AG04450 (cell line): ENCODE measurements at regions not wholly inside any gene's neighbourhood (a gene's known extent, or its start where the extent isn't known, plus 50 kb on each side); places are given as distances from the start of the nearest gene placed in this dataset.
"Not testable (repeated sequence)": the region's sequence is repeated elsewhere in the genome, so short reads cannot be mapped to it uniquely, and the experiment has no call there.

ENCODE experiments used
- CTCF ChIA-PET: fragments of 300-600, 350-600 bp; formaldehyde crosslinking; extraction: SDS; loops from one replicate; lab custom pipeline; 2022; ENCODE audit warnings: antibody characterized with exemption, inconsistent platforms; lab: Charles Lee
- POLR2A ChIA-PET: fragments of 350-600 bp; formaldehyde crosslinking; extraction: SDS; loops from one replicate; lab custom pipeline; 2021; ENCODE audit warnings: antibody characterized with exemption, inconsistent platforms; lab: Yijun Ruan, JAX
- DNase-seq: peaks from one replicate; pipeline ENCODE4 v3.0.0-alpha.2; 2011; ENCODE audit warnings: low read depth, low spot score
- H3K27ac ChIP-seq: one replicate; pipeline ENCODE4 v1.5.1; 2012; ENCODE audit warnings: low read depth, low read length, control low read depth
- H3K27me3 ChIP-seq: one replicate; pipeline ENCODE4 v1.6.0; 2012; ENCODE audit warnings: low read length; ENCODE audit not compliant: control insufficient read depth, insufficient read depth
- H3K4me3 ChIP-seq: 2 replicates; pipeline ENCODE4 v1.5.1; 2011; ENCODE audit warnings: mild to moderate bottlenecking, low read depth, low read length, control low read depth
- H3K9me3 ChIP-seq: 2 replicates; pipeline ENCODE4 v1.5.1; 2012; ENCODE audit warnings: low read length; ENCODE audit not compliant: control insufficient read depth, insufficient read depth

- DNase-seq, H3K4me3 ChIP-seq, H3K27ac ChIP-seq, H3K9me3 ChIP-seq, H3K27me3 ChIP-seq, CTCF ChIA-PET, POLR2A ChIA-PET: not testable (repeated sequence)
These were observed 747.2 kb downstream of the TTLL7 start for GRCh38 chr1:83251687-83252086.

GRCh38 chr1:83246780-83247179 is 752.2 kb downstream of the TTLL7 start:
- DNase-seq, POLR2A ChIA-PET, CTCF ChIA-PET, H3K27ac ChIP-seq, H3K9me3 ChIP-seq, H3K4me3 ChIP-seq, H3K27me3 ChIP-seq: not testable (repeated sequence)

- H3K4me3 ChIP-seq, H3K27ac ChIP-seq, CTCF ChIA-PET, H3K9me3 ChIP-seq, POLR2A ChIA-PET, DNase-seq, H3K27me3 ChIP-seq: not testable (repeated sequence)
These were observed 754.1 kb downstream of the TTLL7 start for GRCh38 chr1:83244832-83245231.

- H3K4me3 ChIP-seq, POLR2A ChIA-PET, H3K9me3 ChIP-seq, H3K27me3 ChIP-seq, DNase-seq, H3K27ac ChIP-seq, CTCF ChIA-PET: not testable (repeated sequence)
These were observed 759.4 kb downstream of the TTLL7 start for GRCh38 chr1:83239568-83239967.

GRCh38 chr1:83238654-83239053 is 760.3 kb downstream of the TTLL7 start:
- H3K9me3 ChIP-seq, H3K27ac ChIP-seq, H3K4me3 ChIP-seq, POLR2A ChIA-PET, DNase-seq, H3K27me3 ChIP-seq, CTCF ChIA-PET: not testable (repeated sequence)

GRCh38 chr1:83219788-83220187 is 779.1 kb downstream of the TTLL7 start:
- H3K27ac ChIP-seq, H3K4me3 ChIP-seq, DNase-seq, POLR2A ChIA-PET, H3K9me3 ChIP-seq, H3K27me3 ChIP-seq, CTCF ChIA-PET: not testable (repeated sequence)

- H3K27me3 ChIP-seq, H3K9me3 ChIP-seq, DNase-seq, CTCF ChIA-PET, H3K27ac ChIP-seq, POLR2A ChIA-PET, H3K4me3 ChIP-seq: not testable (repeated sequence)
These were observed 780.8 kb downstream of the TTLL7 start for GRCh38 chr1:83218036-83218716.

- H3K27me3 ChIP-seq, CTCF ChIA-PET, H3K27ac ChIP-seq, POLR2A ChIA-PET, DNase-seq, H3K9me3 ChIP-seq, H3K4me3 ChIP-seq: not testable (repeated sequence)
These were observed 784.6 kb downstream of the TTLL7 start for GRCh38 chr1:83214317-83214716.

GRCh38 chr1:83213648-83214047 is 785.3 kb downstream of the TTLL7 start:
- H3K4me3 ChIP-seq, POLR2A ChIA-PET, H3K9me3 ChIP-seq: not testable (repeated sequence)

GRCh38 chr1:83212033-83212432 is 786.9 kb downstream of the TTLL7 start:
- H3K4me3 ChIP-seq, POLR2A ChIA-PET, CTCF ChIA-PET, H3K27ac ChIP-seq, H3K9me3 ChIP-seq, DNase-seq, H3K27me3 ChIP-seq: not testable (repeated sequence)

More at GRCh38 chr1:83213648-83214047, 785.3 kb downstream of the TTLL7 start:
- DNase-seq, H3K27ac ChIP-seq, CTCF ChIA-PET, H3K27me3 ChIP-seq: not testable (repeated sequence)

- POLR2A ChIA-PET, H3K4me3 ChIP-seq, H3K9me3 ChIP-seq, H3K27ac ChIP-seq, H3K27me3 ChIP-seq, DNase-seq, CTCF ChIA-PET: not testable (repeated sequence)
These were observed 790.4 kb downstream of the TTLL7 start for GRCh38 chr1:83208540-83208939.

- POLR2A ChIA-PET, CTCF ChIA-PET: not testable (repeated sequence)
These were observed 804.3 kb downstream of the TTLL7 start for GRCh38 chr1:83194610-83195009.

More at GRCh38 chr1:83194610-83195009, 804.3 kb downstream of the TTLL7 start:
- not testable (repeated sequence) for DNase-seq, H3K27ac ChIP-seq, H3K27me3 ChIP-seq, H3K9me3 ChIP-seq, H3K4me3 ChIP-seq
